ENCODE measurements at regions not wholly inside any gene's neighbourhood (a gene's known extent, or its start where the extent isn't known, plus 50 kb on each side); places are given as distances from the start of the nearest gene placed in this dataset.
"Not testable (repeated sequence)": the region's sequence is repeated elsewhere in the genome, so short reads cannot be mapped to it uniquely, and the experiment has no call there.

GRCh38 chr5:38681029-38681706 lies 124.7 kb upstream of the LIFR start:
- no peak for DNase-seq

- no peak for DNase-seq
These were observed 125.5 kb upstream of the LIFR start for GRCh38 chr5:38681966-38682365.

GRCh38 chr5:38686658-38687057 lies 130.2 kb upstream of the LIFR start:
- no peak for DNase-seq

- no peak for DNase-seq
These were observed 135.9 kb upstream of the LIFR start for GRCh38 chr5:38692346-38692745.

GRCh38 chr5:38692781-38693527 lies 136.5 kb upstream of the LIFR start:
- DNase-seq, result no peak

- no peak for DNase-seq
These were observed 138.8 kb upstream of the LIFR start for GRCh38 chr5:38695021-38695958.

GRCh38 chr5:38697013-38697412 lies 140.6 kb upstream of the LIFR start:
- no peak for DNase-seq

- not testable (repeated sequence) for DNase-seq
These were observed 140.3 kb upstream of the OSMR start for GRCh38 chr5:38705529-38705928.

GRCh38 chr5:38706376-38706775 lies 139.4 kb upstream of the OSMR start:
- DNase-seq, result no peak

- DNase-seq, result no peak
These were observed 138.2 kb upstream of the OSMR start for GRCh38 chr5:38707352-38708210.

GRCh38 chr5:38709678-38710306 lies 136.0 kb upstream of the OSMR start:
- DNase-seq, result no peak

GRCh38 chr5:38710627-38711026 lies 135.2 kb upstream of the OSMR start:
- no peak for DNase-seq

GRCh38 chr5:38712391-38712790 lies 133.4 kb upstream of the OSMR start:
- DNase-seq, result no peak

- DNase-seq, result no peak
These were observed 131.6 kb upstream of the OSMR start for GRCh38 chr5:38714240-38714639.

GRCh38 chr5:38714703-38715355 lies 131.0 kb upstream of the OSMR start:
- DNase-seq, result no peak

- DNase-seq, result no peak
These were observed 130.1 kb upstream of the OSMR start for GRCh38 chr5:38715696-38716095.

GRCh38 chr5:38716516-38716915 lies 129.3 kb upstream of the OSMR start:
- no peak for DNase-seq

GRCh38 chr5:38718771-38719391 lies 126.9 kb upstream of the OSMR start:
- DNase-seq, result no peak

GRCh38 chr5:38719403-38719802 lies 126.4 kb upstream of the OSMR start:
- DNase-seq, result no peak

- no peak for DNase-seq
These were observed 125.9 kb upstream of the OSMR start for GRCh38 chr5:38719916-38720315.
